ENCODE measurements at regions not wholly inside any gene's neighbourhood (a gene's known extent, or its start where the extent isn't known, plus 50 kb on each side); places are given as distances from the start of the nearest gene placed in this dataset.

- TF ChIP-seq CTCF (IDR thresholded peaks at IDR 0.05) = no peak
- no peak for TF ChIP-seq EZH2 (IDR thresholded peaks at IDR 0.05)
Measured at GRCh38 chr10:28384557-28384956, 81.7 kb upstream of the MPP7 start.

Data from neural progenitor cell (in vitro differentiated cells).